Body of pancreas (tissue), 4 donors: ENCODE measurements at regions not wholly inside any gene's neighbourhood (a gene's known extent, or its start where the extent isn't known, plus 50 kb on each side); places are given as distances from the start of the nearest gene placed in this dataset.

Experiments used
- CTCF ChIP-seq, 7 experiments: fragments of 450-650 bp in 4 of 7; fragments of 200-600 bp in 3 of 7; sonication (generic) in 3 of 7; IDR thresholded peaks; one replicate each; pipeline ENCODE4 v1.5.1; 2016 to 2019; ENCODE audit warnings: antibody characterized with exemption in 7 of 7
- POLR2A ChIP-seq, 3 donors: fragments of 450-650 bp; IDR thresholded peaks; one replicate each; pipeline ENCODE4 v1.6.1; 2016; ENCODE audit warnings: antibody characterized with exemption in 3 of 3, mild to moderate bottlenecking in 2 of 3

GRCh38 chr2:21452678-21453077, 328.9 kb downstream of the TDRD15 start:
- TF ChIP-seq CTCF (IDR thresholded peaks at IDR 0.05): no peak
- no peak for TF ChIP-seq POLR2A (IDR thresholded peaks at IDR 0.05)
